H1 (cell line): ENCODE measurements at regions not wholly inside any gene's neighbourhood (a gene's known extent, or its start where the extent isn't known, plus 50 kb on each side); places are given as distances from the start of the nearest gene placed in this dataset.

ENCODE experiments used
- BCL11A ChIP-seq, 2 experiments: IDR thresholded peaks; one replicate each; pipeline ENCODE4 v1.6.1; 2011; ENCODE audit warnings: low read depth in 2 of 2, low read length in 2 of 2, mild to moderate bottlenecking in 2 of 2
- KDM5A ChIP-seq: fragments of 200-600 bp; IDR thresholded peaks from 2 replicates; pipeline ENCODE4 v1.7.1; 2012; ENCODE audit warnings: mild to moderate bottlenecking, low read length, inconsistent platforms, mixed read lengths
- RNF2 ChIP-seq: fragments of 200-900, 300-1000 bp; sonication (generic); IDR thresholded peaks from 2 replicates; pipeline ENCODE4 v1.7.1; 2016; ENCODE audit warnings: borderline replicate concordance, low read depth, mild to moderate bottlenecking, antibody characterized with exemption, low read length; ENCODE audit not compliant: poor library complexity, severe bottlenecking; ENCODE audit errors: missing control alignments

GRCh38 chr22:49624421-49625177, 203.1 kb downstream of the BRD1 start (continued):
- TF ChIP-seq RNF2 (no peak), KDM5A (no peak), BCL11A (IDR thresholded peaks at IDR 0.05; ENCODE audit: low read depth in 2 of 2, low read length in 2 of 2) (no peak)
- TF ChIP-seq, all 59 proteins: peak for 0
